LHCN-M2 (cell line): ENCODE measurements at regions not wholly inside any gene's neighbourhood (a gene's known extent, or its start where the extent isn't known, plus 50 kb on each side); places are given as distances from the start of the nearest gene placed in this dataset.
"Not testable (repeated sequence)": the region's sequence is repeated elsewhere in the genome, so short reads cannot be mapped to it uniquely, and the experiment has no call there.

Experiments used
- DNase-seq: peaks from one replicate; pipeline ENCODE4 v3.0.0-alpha.2; 2012; ENCODE audit warnings: low read depth

GRCh38 chr14:19052977-19053376 is 85.7 kb downstream of the POTEM start:
- DNase-seq = not testable (repeated sequence)

GRCh38 chr14:19053426-19054050 is 86.3 kb downstream of the POTEM start:
- DNase-seq = not testable (repeated sequence)

- not testable (repeated sequence) for DNase-seq
Measured at GRCh38 chr14:19054108-19054721, 87.0 kb downstream of the POTEM start.

GRCh38 chr14:19054934-19055333 is 87.7 kb downstream of the POTEM start:
- DNase-seq = not testable (repeated sequence)

GRCh38 chr14:19059066-19059465 is 91.8 kb downstream of the POTEM start:
- DNase-seq = not testable (repeated sequence)

GRCh38 chr14:19061689-19062450 is 94.6 kb downstream of the POTEM start:
- DNase-seq = not testable (repeated sequence)

DNA sequence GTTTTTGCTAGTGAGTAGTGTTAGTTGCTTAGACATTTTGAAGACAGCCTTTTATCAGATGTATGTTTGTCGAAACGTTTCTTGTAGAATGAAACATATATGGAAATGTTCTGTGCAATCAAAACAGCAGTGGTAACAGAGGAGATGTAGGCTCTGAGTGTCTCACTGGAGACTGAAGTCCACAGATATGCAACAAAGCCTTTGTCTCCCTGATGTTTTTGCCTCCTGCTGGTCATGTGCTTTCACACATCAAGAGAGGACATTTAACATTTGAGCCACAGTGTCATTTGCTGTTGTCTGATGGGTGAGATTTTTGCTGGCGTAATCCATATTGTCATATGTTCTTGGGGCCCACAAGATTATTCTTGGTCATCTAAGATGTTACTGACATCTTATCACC is 101.7 kb downstream of the POTEM start:
- not testable (repeated sequence) for DNase-seq

DNA sequence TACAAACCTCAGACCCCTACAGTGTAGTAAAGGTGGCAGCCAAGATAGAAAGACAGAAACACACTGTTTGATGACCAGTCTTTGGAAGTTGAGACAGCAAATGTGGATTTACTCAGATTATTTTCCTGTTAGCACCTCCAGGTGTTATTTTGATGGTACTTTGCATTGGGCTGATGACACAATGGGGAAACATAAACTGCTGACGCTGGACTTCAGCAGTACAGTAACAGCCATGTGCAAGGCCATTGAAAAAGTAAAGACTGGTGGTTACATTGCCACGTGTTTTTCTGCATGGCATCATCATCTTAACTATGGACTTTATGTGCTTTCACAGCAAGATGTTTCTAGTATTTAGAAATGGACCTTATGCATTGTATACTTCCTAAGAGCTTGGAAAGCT is 105.3 kb downstream of the POTEM start:
- not testable (repeated sequence) for DNase-seq

DNA sequence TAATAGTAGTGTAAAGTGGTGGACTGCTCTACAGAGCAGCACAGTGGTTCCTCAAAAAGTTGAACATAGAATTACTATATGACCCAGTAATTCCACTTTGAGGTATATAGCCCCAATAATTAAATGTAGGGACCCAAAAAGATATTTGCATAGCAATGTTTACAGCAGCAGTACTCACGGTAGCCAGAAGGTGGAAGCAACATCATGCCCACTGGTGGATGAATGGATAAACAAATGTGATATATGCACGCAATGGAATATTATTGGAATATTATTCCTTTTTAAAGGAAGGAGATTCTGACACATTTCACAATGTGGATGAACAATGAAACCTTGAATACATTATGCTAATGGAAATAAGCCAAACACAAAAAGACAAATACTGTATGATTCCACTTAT is 121.4 kb downstream of the POTEM start:
- DNase-seq = not testable (repeated sequence)

- not testable (repeated sequence) for DNase-seq
Measured at GRCh38 chr14:19093227-19093626, 126.0 kb downstream of the POTEM start.

- not testable (repeated sequence) for DNase-seq
Measured at GRCh38 chr14:19094731-19095130, 127.5 kb downstream of the POTEM start.

- DNase-seq = not testable (repeated sequence)
Measured at GRCh38 chr14:19095167-19095566, 127.9 kb downstream of the POTEM start.

- not testable (repeated sequence) for DNase-seq
Measured at GRCh38 chr14:19096467-19096866, 129.2 kb downstream of the POTEM start.

GRCh38 chr14:19096876-19097275 is 129.6 kb downstream of the POTEM start:
- DNase-seq = not testable (repeated sequence)

GRCh38 chr14:19097306-19097705 is 130.1 kb downstream of the POTEM start:
- not testable (repeated sequence) for DNase-seq

DNA sequence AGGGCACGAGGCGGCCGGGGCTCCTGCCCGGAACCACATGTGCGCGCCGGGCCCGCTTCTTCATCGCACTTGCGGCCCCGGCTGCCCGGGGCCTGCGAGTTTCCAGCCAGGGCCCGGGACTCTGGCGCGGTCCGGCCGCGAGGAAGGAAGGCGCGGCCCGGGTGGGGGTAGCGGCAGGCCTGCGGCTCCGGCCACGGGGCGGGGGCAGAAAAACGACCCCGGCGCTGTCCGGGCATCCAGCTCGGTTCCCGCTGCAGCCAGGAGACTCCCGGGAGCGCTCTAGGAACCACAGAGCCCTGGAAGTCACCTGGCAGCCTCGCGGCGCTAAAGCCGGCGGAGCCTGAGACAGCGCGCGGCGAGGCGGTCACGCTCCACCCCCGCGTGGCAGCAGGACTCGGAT is 130.5 kb downstream of the POTEM start:
- not testable (repeated sequence) for DNase-seq

- DNase-seq = not testable (repeated sequence)
Measured at GRCh38 chr14:19098230-19098629, 131.0 kb downstream of the POTEM start.

DNA sequence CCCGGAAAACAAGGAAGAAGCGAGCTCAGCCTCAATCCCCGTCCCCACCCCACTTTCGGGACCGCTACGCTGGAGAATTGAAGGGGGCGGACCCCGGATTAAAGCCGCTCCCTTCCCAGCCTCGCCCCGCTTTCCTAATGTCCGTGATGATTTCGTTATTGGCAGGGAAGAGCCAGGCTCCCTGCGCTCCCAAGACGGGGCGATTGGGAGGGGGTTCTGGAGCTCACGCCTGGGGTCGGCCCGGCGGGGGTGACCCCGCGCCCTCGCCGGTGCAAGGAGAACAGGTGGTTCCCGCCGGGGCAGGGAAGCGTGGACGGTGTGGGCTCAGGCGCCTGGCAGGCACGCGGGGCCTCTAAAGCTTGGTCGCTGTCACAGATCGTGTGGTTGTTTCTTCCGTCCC is 131.5 kb downstream of the POTEM start:
- DNase-seq = not testable (repeated sequence)

GRCh38 chr14:19099336-19099735 is 132.1 kb downstream of the POTEM start:
- DNase-seq = not testable (repeated sequence)

DNA sequence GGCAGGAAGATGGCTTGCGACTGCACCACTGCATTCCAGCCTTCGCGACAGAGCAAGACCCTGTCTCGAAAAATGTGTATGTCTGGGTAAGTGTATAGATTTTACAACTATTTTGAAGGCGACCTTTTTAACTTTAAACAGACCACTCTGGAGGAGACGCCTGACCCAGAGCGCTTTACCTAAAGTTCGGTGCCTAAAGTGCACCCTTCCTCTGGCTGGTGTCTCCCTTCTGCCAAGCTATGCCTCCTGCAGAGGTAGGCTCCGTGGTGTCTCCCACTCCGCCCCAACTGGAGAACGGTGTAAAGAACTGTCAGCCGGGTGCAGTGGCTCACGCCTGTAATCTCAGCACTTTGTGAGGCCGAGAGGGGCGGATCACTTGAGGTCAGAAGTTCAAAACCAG is 132.7 kb downstream of the POTEM start:
- not testable (repeated sequence) for DNase-seq

- not testable (repeated sequence) for DNase-seq
Measured at GRCh38 chr14:19105551-19105950, 138.3 kb downstream of the POTEM start.

DNA sequence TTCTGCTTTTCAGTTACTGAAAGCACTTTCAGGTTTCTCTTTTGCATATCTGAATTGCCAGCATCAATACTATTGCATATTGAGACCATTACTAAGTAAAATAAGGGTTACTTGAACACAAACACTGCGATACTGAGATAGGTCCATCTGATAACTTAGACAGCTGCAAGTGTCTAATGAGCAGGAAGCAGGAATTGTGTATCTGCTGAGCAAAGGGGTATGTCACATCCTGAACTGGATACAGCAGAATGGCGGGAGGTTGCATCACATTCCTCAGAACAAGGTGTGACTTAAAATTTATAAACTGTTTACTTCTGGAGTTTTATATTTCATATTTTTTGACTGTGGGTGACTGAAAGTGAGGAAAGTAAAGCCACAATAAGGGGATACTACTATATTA is 142.7 kb downstream of the POTEM start:
- not testable (repeated sequence) for DNase-seq
